HCEC 1CT (cell line): ENCODE measurements at regions not wholly inside any gene's neighbourhood (a gene's known extent, or its start where the extent isn't known, plus 50 kb on each side); places are given as distances from the start of the nearest gene placed in this dataset.
"Not testable (repeated sequence)": the region's sequence is repeated elsewhere in the genome, so short reads cannot be mapped to it uniquely, and the experiment has no call there.

Experiments
- DNase-seq: peaks from one replicate; pipeline ENCODE4 v3.0.0-alpha.2; 2017

DNA sequence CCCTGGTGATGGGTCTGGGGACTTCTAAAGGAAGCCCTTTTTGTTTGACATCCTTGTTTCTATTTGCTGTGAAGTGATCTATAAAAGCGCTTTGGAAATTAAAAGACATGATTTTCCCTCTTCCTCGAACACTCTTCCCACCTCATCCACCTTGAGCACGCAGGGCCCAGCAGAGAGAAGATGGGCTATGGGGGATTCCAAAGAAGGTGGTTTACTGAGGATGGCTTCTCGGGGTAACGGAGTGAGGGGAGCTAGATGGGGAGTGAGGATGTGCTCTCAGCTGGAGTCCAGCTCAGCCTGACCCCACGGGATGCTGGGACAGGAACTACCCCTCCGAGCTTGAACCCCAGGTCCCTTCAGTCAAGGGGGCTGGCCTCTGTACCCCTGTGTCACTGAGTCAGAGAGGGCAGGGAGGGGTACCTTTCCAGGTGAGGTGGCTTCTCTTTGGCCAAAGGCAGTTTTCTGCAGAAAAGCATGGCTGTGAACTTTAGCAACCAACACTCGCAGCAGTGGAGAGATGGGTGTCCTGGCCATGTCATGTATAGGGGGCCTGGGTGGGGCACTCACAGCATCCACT, 180.7 kb upstream of the SMAD3 start:
- no peak for DNase-seq

GRCh38 chr15:66885281-66885915, 180.0 kb upstream of the SMAD3 start:
- no peak for DNase-seq

DNA sequence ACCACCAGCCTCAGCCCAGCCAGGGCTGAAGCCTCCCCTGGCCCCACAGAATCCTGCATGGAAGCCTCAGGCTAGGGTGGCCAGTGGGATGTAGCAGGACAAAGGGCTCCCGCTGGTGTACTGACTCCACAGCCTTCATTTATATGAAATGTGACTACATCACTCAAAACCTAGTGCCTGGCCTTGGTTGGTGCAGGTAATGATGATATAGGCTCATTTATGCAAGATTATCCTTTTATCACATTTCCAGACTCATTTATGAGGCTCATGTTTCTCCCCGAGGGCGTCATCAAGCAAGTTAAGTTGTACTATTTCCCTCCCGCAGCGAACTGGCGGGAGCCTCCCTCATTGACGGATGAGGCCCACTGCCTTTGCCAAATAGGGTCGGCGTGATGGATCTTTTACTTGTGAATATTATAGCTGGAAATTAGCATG, 179.1 kb upstream of the SMAD3 start:
- DNase-seq = no peak

DNA sequence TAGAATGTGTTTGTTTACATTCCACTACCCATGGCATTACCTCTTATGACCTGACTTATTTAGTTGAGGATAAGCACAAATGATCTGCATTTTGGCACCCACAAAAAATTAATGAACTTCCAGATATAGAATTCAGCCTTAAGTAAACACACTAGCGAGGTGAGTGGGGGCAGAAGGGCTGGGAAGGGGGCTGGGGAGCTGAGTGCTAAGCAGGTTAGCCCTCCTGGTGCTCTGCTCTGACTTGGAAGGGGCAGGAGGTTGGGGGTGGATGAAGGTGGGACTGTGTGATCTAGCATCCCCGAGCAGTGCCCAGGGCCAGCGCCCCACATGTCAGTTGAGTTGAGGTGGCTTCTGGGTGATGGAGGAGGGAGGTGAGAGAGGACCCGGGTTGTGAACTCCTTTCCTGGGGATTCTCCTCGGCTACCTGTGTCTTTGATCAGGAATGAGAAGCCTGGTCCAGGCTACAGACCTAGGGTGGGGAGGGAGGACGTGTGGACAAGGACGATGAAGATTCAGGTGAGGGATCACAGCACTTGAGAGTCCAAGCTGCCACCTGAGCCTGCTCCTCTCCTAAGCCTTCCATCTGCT, 178.6 kb upstream of the SMAD3 start:
- no peak for DNase-seq

GRCh38 chr15:66889298-66889697, 176.1 kb upstream of the SMAD3 start:
- DNase-seq = not testable (repeated sequence)

DNA sequence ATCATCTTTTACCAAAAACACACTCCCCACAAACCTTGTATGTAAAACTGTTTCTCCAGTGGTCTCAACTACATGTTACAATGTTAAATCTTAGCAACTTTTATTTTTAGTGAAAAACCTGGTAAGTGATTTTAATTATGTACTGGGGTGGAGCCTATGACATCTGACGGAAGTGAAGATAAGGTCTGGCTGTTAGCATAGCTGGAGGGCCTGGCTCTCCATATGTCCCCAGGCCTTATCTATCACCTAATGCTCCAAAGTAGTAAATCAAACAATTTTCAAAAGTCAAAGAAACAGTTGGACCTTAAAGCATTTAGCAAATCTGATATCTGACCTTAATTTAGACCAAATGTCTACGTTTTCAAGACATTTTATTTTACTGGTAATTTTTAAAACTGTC, 173.6 kb upstream of the SMAD3 start:
- no peak for DNase-seq

GRCh38 chr15:66893294-66893693, 172.1 kb upstream of the SMAD3 start:
- DNase-seq = no peak

- no peak for DNase-seq
Measured at GRCh38 chr15:66894363-66894762, 171.0 kb upstream of the SMAD3 start.

DNA sequence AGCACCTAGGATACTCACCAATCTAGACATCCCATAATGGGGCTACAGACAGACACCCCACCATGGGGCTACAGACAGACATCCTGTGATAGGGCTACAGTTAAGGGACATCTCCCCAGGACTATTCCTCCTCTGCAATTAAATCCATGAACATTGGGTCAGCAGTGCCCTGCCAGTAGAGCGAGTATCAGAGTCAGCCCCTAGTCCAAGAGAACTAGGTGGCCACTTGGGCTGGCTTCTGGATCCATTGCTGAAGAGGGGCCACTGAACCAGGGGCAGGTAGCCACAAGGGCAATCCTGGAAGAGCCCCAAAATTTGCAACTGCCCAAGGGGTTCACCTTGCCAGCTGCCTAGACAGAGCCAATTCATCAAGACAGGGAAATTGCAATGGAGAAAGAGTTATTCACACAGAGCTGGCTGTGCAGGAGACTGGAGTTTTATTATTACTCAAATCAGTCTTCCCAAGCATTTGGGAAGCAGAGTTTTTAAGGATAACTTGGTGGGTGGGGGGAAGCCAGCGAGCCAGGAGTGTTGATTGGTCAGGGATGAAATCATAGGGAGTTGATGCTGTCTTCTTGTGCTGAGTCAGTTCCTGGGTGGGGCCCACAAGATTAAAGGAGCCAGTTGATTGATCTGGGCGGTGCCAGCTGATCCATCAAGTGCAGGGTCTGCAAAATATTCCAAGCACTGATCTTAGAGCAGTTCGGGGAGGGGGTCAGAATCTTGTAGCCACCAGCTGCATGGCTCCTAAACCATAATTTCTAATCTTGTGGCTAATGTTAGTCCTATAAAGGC, 170.2 kb upstream of the SMAD3 start:
- no peak for DNase-seq

DNA sequence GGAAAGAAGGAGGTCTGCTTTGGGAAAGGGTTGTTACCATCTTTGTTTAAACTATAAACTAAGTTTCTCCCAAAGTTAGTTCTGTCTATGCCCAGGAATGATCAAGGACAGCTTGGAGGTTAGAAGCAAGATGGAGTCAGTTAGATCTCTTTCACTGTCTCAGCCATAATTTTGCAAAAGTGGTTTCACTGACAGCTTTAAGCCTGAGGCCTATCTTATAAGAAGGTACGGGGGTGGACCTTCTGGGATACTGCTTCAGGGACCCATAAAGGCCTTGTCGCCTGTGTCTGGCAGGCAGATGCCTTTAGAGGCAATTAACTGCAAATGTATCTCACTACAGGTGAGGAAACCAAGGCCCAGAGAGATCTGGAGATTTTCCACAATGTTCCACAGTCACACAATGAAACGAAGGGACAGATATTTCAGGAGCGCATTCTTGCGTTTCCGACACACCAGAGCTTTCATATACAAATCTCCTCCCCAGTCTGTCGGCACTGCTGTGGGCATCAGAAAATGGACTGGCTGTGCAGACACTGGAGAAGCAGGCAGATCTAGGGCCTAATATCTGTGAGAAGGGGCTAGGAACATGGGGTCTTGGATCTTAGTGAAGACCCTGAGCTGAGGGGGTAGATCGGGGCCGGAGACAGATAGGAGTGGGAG, 169.5 kb upstream of the SMAD3 start:
- no peak for DNase-seq

GRCh38 chr15:66896611-66897010, 168.8 kb upstream of the SMAD3 start:
- no peak for DNase-seq

DNA sequence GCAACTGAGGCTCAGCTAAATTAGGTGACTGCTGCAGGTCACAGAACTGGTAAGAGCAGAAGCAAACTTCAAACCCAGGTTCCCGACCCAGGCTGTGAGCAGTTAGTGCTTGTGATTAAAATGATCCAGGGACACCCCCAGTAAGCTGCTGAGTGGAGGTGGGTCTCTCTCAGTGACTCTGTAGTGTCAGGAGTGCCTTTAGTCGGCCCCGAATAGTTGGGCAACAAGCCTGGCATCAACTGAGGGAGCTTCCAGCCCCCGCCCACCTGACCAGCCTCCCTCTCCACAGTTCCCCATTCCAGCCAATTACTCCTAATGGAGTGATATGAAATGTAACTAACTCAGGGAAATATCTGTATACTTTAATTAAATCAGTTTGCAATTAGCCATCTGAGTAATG, 168.0 kb upstream of the SMAD3 start:
- no peak for DNase-seq

DNA sequence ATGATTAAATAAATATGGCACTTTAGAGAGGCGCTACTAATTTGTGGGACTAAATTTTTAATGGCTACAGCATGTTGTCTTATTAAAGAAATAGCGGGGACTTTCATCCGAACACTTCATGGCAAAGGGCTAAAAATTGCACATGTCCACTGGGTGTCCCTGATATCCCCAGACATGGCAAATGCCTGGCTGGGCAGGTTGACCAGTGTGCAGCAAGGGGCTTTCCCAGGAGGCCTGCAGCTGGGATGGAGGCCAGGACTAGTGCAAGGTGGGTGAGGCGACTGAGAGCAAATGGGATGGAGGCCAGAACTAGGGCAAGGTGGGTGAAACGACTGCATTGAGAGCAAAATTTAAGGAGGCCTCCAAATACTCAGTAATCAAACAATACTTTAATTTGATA, 167.4 kb upstream of the SMAD3 start:
- DNase-seq = no peak

GRCh38 chr15:66898656-66899386, 166.6 kb upstream of the SMAD3 start:
- DNase-seq = no peak

- peak; percentile 17 for DNase-seq
Measured at GRCh38 chr15:66899555-66900350, 165.6 kb upstream of the SMAD3 start.

DNA sequence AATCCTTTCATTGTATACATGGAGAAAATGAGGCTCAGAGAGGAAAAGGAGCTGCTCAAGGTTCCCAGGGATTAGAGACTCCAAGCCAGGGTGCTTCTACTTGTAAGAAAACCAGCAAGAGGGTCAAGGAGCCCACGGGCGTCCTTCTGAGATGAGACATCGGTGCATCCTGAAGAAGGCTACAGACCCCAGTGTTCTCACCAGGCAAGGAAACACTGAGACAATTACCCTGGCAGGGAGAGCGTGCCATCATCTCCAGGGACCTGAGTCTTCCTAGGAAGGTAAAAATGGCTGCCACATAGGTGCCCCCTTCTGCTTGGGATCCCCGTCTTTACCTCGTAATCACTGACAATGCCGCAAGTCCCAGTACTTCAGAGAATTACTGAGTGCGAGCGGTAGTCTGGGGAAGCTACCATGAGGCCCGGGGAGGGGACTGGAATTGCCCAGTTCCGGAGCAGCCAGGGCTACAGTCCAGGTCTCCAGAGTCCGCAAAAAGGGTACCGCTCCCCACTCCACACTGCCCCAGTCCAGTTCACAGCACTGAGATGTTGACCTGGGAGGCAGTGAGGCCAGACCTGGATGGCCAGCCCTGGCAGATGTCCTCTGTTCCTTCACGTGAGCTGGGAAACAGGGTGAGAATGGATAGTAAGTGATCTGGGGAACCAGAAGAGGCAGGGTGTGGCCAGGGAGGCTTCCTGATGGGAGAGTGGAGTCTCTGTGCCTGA, 164.7 kb upstream of the SMAD3 start:
- DNase-seq = no peak

DNA sequence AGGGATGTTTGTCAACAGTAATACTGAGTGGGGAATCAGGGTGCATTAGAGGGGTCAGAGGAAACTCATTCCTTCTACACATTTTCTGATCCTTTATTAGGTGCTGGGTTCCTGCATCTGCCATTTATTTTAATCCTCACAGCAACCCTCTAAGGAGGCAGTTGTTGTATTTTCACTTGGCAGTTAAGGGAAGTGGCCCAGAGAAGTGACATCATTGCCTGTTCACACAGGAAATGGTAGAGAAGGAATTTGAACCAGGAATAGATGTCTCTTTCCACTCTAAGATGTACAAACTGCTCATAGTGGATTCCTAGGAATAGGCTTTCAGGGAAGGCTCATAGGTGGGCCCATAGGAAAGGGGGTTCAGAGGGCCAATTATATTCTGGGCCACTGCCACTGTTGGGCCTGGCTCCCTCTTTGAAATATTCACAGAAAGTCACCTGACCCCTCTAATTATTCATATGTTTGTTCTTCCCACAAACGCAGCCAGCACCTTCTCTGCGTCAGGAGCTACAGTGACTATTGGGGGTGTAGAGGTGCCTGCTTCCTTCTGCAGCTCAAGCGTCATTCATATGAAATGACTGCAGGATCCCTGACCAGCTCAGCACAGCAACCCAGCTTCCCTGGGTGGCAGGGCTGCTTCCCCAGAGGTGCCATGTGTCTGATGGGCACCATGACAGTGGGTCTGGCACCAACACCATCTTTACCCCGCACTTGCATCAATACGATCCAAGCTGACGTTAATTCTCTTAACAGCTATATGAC, 163.9 kb upstream of the SMAD3 start:
- DNase-seq = peak; percentile 55

DNA sequence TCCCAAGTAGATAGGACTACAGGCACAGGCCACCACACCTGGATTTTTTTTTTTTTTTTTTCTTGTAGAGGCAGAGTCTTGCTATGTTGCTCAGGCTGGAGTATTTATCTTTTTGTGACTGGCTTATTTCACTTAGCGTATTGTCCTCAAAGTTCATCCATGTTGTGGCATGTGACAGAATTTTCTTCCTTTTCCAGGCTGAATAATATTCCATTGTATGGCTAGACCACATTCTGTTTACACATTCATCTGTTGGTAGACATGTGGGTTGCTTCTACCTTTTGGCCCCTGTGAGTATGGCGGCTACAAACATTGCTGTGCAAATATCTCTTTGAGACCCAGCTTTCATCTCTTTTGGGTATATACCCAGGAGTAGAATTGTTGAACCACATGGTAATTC, 160.2 kb upstream of the SMAD3 start:
- DNase-seq = no peak

- DNase-seq = no peak
Measured at GRCh38 chr15:66905954-66906353, 159.4 kb upstream of the SMAD3 start.
